Kidney (tissue), 13 donors: ENCODE measurements at regions not wholly inside any gene's neighbourhood (a gene's known extent, or its start where the extent isn't known, plus 50 kb on each side); places are given as distances from the start of the nearest gene placed in this dataset.

Experiments used
- DNase-seq, 5 donors: peaks; one replicate each; pipeline ENCODE4 v3.0.0-alpha.2; 2013 to 2020
- FAIRE-seq: peaks from 2 replicates; lab custom pipeline; 2012; peaks lifted over from hg19 to GRCh38; lab: Jason Lieb, UNC
- H3K27ac ChIP-seq, 2 donors: one replicate each; pipeline ENCODE4 v1.7.0; 2013; ENCODE audit warnings: low read depth in 2 of 2, low read length in 2 of 2, inconsistent platforms in 1 of 2
- H3K27me3 ChIP-seq: one replicate; pipeline ENCODE4 v1.7.1; 2013; ENCODE audit warnings: low read length, inconsistent platforms; ENCODE audit not compliant: control insufficient read depth, insufficient read depth
- H3K36me3 ChIP-seq, 3 donors: one replicate each; pipeline versions ENCODE4 v1.7.0 to v1.7.1; 2013; ENCODE audit warnings: low read length in 3 of 3, control low read depth in 1 of 3, inconsistent platforms in 1 of 3; ENCODE audit not compliant: insufficient read depth in 3 of 3, control insufficient read depth in 2 of 3
- H3K4me1 ChIP-seq, 3 donors: one replicate each; pipeline versions ENCODE4 v1.7.0 to v1.7.1; 2013; ENCODE audit warnings: low read length in 3 of 3, inconsistent platforms in 1 of 3, low read depth in 1 of 3; ENCODE audit not compliant: control insufficient read depth in 2 of 3, insufficient read depth in 2 of 3
- H3K4me3 ChIP-seq, 3 donors: one replicate each; pipeline versions ENCODE4 v1.7.0 to v1.8.1; 2013; ENCODE audit warnings: low read length in 3 of 3, control low read depth in 1 of 3, inconsistent platforms in 1 of 3
- H3K9ac ChIP-seq, 3 donors: one replicate each; pipeline versions ENCODE4 v1.7.0 to v1.7.1; 2013; ENCODE audit warnings: low read length in 3 of 3, control low read depth in 1 of 3, inconsistent platforms in 1 of 3
- H3K9me3 ChIP-seq, 3 donors: one replicate each; pipeline versions ENCODE4 v1.7.0 to v1.7.1; 2013; ENCODE audit warnings: low read length in 3 of 3, control low read depth in 1 of 3, inconsistent platforms in 1 of 3; ENCODE audit not compliant: control insufficient read depth in 2 of 3, insufficient read depth in 1 of 3
- CTCF ChIP-seq: IDR thresholded peaks from 3 replicates; pipeline ENCODE4 v1.5.1; 2012; ENCODE audit warnings: mild to moderate bottlenecking, moderate library complexity, borderline replicate concordance; ENCODE audit not compliant: insufficient read depth; ENCODE audit errors: extremely low read depth
- intact Hi-C: fragments of 100-400 bp; cut with DNase I; formaldehyde crosslinking; loops from one replicate; pipeline ENCODE4 v1.11.1; 2022
- donor health status: control.
- donor health status: control.
- donor health status: control.
- donor health status: control.
- donor health status: control.
- donor health status: DM: yes; HTN: yes; CAD: no.
- donor health status: Normal renal cell carcinoma (clear cell type).

GRCh38 chr9:2281803-2282185 lies 266.6 kb downstream of the SMARCA2 start:
- Histone ChIP-seq H3K4me3 (no peak overlapping the region), H3K4me1 (no peaks in the 10 kb centered on the region), H3K9me3 (no peaks in the 10 kb centered on the region), H3K9ac (no peak overlapping the region), H3K27ac (no peak overlapping the region), H3K36me3 (no peaks in the 10 kb centered on the region), H3K27me3 (no peaks in the 10 kb centered on the region)
- FAIRE-seq (no peak), DNase-seq (no peak)
- no peak for TF ChIP-seq CTCF
- intact Hi-C loops, result no loop called here

- TF ChIP-seq CTCF, result no peak
- intact Hi-C loops, result no loop called here
- H3K27me3 ChIP-seq, result no peaks in the 10 kb centered on the region
- no peak overlapping the region for H3K9ac ChIP-seq
- FAIRE-seq (no peak), DNase-seq (no peak)
- H3K4me1 ChIP-seq, result no peaks in the 10 kb centered on the region
- no peaks in the 10 kb centered on the region for H3K36me3 ChIP-seq
- H3K4me3 ChIP-seq, result no peak overlapping the region
- H3K9me3 ChIP-seq, result no peaks in the 10 kb centered on the region
- no peak overlapping the region for H3K27ac ChIP-seq
Measured at GRCh38 chr9:2284770-2285169, 269.6 kb downstream of the SMARCA2 start.

- DNase-seq, result no peak
- no peaks in the 10 kb centered on the region for H3K9me3 ChIP-seq
- intact Hi-C loops, result no loop called here
- no peak overlapping the region for H3K27ac ChIP-seq
- H3K36me3 ChIP-seq, result no peaks in the 10 kb centered on the region
- H3K27me3 ChIP-seq, result no peaks in the 10 kb centered on the region
- TF ChIP-seq CTCF, result no peak
- no peak overlapping the region for H3K9ac ChIP-seq
- no peak overlapping the region for H3K4me3 ChIP-seq
- no peak for FAIRE-seq
- H3K4me1 ChIP-seq, result no peaks in the 10 kb centered on the region
Measured at GRCh38 chr9:2285416-2286332, 270.5 kb downstream of the SMARCA2 start.
